ENCODE measurements at regions not wholly inside any gene's neighbourhood (a gene's known extent, or its start where the extent isn't known, plus 50 kb on each side); places are given as distances from the start of the nearest gene placed in this dataset.

GRCh38 chr12:34338751-34339150, 316.5 kb downstream of the ALG10 start:
- H3K4me3 ChIP-seq (ENCODE audit: low read depth, low read length, poor library complexity, severe bottlenecking) = no peak overlapping the region
- H3K9me3 ChIP-seq (ENCODE audit: low read length) = no peaks in the 10 kb centered on the region
- H2AFZ ChIP-seq (ENCODE audit: low read length) = no peak overlapping the region
- TF ChIP-seq EZH2 (IDR thresholded peaks at IDR 0.05; ENCODE audit: borderline replicate concordance, low read length) = no peak
- TF ChIP-seq, protein P1, sequence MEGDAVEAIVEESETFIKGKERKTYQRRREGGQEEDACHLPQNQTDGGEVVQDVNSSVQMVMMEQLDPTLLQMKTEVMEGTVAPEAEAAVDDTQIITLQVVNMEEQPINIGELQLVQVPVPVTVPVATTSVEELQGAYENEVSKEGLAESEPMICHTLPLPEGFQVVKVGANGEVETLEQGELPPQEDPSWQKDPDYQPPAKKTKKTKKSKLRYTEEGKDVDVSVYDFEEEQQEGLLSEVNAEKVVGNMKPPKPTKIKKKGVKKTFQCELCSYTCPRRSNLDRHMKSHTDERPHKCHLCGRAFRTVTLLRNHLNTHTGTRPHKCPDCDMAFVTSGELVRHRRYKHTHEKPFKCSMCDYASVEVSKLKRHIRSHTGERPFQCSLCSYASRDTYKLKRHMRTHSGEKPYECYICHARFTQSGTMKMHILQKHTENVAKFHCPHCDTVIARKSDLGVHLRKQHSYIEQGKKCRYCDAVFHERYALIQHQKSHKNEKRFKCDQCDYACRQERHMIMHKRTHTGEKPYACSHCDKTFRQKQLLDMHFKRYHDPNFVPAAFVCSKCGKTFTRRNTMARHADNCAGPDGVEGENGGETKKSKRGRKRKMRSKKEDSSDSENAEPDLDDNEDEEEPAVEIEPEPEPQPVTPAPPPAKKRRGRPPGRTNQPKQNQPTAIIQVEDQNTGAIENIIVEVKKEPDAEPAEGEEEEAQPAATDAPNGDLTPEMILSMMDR (IDR thresholded peaks at IDR 0.05; ENCODE audit: low read length) = no peak
- H3K27ac ChIP-seq (ENCODE audit: low read depth, low read length, poor library complexity, severe bottlenecking) = no peak overlapping the region
- no peaks in the 10 kb centered on the region for H3F3A ChIP-seq (ENCODE audit: insufficient read depth, low read length)
- no peaks in the 10 kb centered on the region for H3K79me2 ChIP-seq (ENCODE audit: insufficient read depth, low read length)
- no peaks in the 10 kb centered on the region for H3K27me3 ChIP-seq (ENCODE audit: insufficient read depth, low read length)
- no peaks in the 10 kb centered on the region for H3K4me1 ChIP-seq (ENCODE audit: insufficient read depth, low read length, severe bottlenecking)
- H3K9ac ChIP-seq (ENCODE audit: low read length) = no peak overlapping the region
- no peaks in the 10 kb centered on the region for H3K9me2 ChIP-seq (ENCODE audit: low read depth, low read length)
- H4K20me1 ChIP-seq (ENCODE audit: insufficient read depth, low read length) = no peaks in the 10 kb centered on the region
- H3K36me3 ChIP-seq (ENCODE audit: insufficient read depth, low read length) = no peaks in the 10 kb centered on the region
- no peak overlapping the region for H3K4me2 ChIP-seq (ENCODE audit: low read length)

DNA sequence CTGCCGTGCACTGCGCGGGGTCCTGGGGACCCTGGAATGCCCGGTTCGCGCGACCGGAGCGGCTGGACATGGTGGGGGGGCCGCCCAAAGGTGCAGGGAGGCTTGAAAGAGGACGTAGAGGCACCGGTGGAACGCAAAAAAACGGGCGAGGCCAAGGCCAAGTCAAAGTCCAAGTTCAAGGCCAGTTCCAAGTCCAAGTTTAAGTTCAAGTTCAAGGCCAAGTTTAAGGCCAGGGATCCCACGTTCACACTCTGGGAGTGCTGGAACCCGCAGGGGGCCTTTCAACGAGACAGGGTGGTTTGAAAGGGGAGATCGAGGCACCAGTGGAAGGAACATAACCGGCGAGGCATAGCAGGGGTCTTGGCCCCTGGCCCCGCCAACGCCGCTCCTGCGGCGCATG, 317.6 kb downstream of the ALG10 start:
- no peaks in the 10 kb centered on the region for H3K9me3 ChIP-seq (ENCODE audit: low read length)
- H3K4me1 ChIP-seq (ENCODE audit: insufficient read depth, low read length, severe bottlenecking) = no peaks in the 10 kb centered on the region
- no peak overlapping the region for H3K27ac ChIP-seq (ENCODE audit: low read depth, low read length, poor library complexity, severe bottlenecking)
- no peaks in the 10 kb centered on the region for H3K9me2 ChIP-seq (ENCODE audit: low read depth, low read length)
- no peaks in the 10 kb centered on the region for H3K79me2 ChIP-seq (ENCODE audit: insufficient read depth, low read length)
- H2AFZ ChIP-seq (ENCODE audit: low read length) = no peak overlapping the region
- no peaks in the 10 kb centered on the region for H4K20me1 ChIP-seq (ENCODE audit: insufficient read depth, low read length)
- H3K4me2 ChIP-seq (ENCODE audit: low read length) = no peak overlapping the region
- TF ChIP-seq EZH2 (IDR thresholded peaks at IDR 0.05; ENCODE audit: borderline replicate concordance, low read length) = no peak
- TF ChIP-seq, protein P1 (IDR thresholded peaks at IDR 0.05; ENCODE audit: low read length) = no peak
- no peaks in the 10 kb centered on the region for H3K27me3 ChIP-seq (ENCODE audit: insufficient read depth, low read length)
- H3K36me3 ChIP-seq (ENCODE audit: insufficient read depth, low read length) = no peaks in the 10 kb centered on the region
- no peaks in the 10 kb centered on the region for H3F3A ChIP-seq (ENCODE audit: insufficient read depth, low read length)
- no peak overlapping the region for H3K4me3 ChIP-seq (ENCODE audit: low read depth, low read length, poor library complexity, severe bottlenecking)
- no peak overlapping the region for H3K9ac ChIP-seq (ENCODE audit: low read length)

DNA sequence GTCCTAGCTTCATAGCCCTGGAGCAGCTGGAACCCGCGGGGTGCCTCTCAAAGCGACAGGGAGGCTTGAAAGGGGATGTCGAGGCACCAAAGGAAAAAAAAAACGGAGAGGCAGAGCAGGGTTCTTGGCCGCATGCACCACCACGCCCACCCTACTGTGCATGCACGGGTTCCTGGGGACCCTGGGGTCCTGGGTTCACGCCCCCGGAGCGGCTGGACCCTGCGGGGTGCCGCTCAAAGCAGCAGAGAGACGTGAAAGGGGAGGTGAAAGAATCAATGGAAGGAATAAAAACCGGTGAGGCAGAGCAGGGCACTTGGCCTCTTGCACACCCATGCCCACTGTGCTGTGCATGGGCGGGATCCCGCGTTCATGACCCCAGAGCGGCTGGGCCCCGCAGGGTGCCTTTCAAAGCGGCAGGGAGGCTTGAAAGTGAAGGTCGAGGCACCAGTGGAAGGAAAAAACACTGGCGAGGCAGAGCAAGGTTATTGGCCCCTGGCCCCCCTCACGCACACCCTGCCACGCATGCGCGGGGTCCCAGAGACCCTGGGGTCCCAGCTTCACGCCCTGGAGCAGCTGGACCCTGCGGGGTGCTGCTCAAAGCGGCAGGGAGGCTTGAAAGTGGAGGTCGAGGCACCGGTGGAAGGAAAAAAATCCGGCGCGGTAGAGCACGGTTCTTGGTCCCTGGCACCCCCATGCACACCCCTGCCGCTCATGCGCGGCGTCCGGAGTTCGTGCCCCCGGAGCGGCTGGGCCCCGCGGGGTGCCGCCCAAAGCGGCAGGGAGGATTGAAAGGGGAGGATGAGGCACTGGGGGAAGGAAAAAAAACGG, 318.5 kb downstream of the ALG10 start:
- no peaks in the 10 kb centered on the region for H3K27me3 ChIP-seq (ENCODE audit: insufficient read depth, low read length)

More for the DNA sequence above, 318.5 kb downstream of the ALG10 start:
- Histone ChIP-seq H3F3A (ENCODE audit: insufficient read depth, low read length) (no peaks in the 10 kb centered on the region), H3K4me3 (ENCODE audit: low read depth, low read length, poor library complexity, severe bottlenecking) (no peak overlapping the region), H3K4me2 (ENCODE audit: low read length) (no peak overlapping the region), H3K9me3 (ENCODE audit: low read length) (no peaks in the 10 kb centered on the region), H3K9me2 (ENCODE audit: low read depth, low read length) (no peaks in the 10 kb centered on the region), H3K4me1 (ENCODE audit: insufficient read depth, low read length, severe bottlenecking) (no peaks in the 10 kb centered on the region), H2AFZ (ENCODE audit: low read length) (no peak overlapping the region), H3K27ac (ENCODE audit: low read depth, low read length, poor library complexity, severe bottlenecking) (no peak overlapping the region), H3K36me3 (ENCODE audit: insufficient read depth, low read length) (no peaks in the 10 kb centered on the region), H4K20me1 (ENCODE audit: insufficient read depth, low read length) (no peaks in the 10 kb centered on the region), H3K9ac (ENCODE audit: low read length) (no peak overlapping the region), H3K79me2 (ENCODE audit: insufficient read depth, low read length) (no peaks in the 10 kb centered on the region)
- no peak for TF ChIP-seq EZH2 (IDR thresholded peaks at IDR 0.05; ENCODE audit: borderline replicate concordance, low read length)
- TF ChIP-seq, protein P1 (IDR thresholded peaks at IDR 0.05; ENCODE audit: low read length) = no peak
